ENCODE measurements at regions not wholly inside any gene's neighbourhood (a gene's known extent, or its start where the extent isn't known, plus 50 kb on each side); places are given as distances from the start of the nearest gene placed in this dataset.
"Not testable (repeated sequence)": the region's sequence is repeated elsewhere in the genome, so short reads cannot be mapped to it uniquely, and the experiment has no call there.

DNA sequence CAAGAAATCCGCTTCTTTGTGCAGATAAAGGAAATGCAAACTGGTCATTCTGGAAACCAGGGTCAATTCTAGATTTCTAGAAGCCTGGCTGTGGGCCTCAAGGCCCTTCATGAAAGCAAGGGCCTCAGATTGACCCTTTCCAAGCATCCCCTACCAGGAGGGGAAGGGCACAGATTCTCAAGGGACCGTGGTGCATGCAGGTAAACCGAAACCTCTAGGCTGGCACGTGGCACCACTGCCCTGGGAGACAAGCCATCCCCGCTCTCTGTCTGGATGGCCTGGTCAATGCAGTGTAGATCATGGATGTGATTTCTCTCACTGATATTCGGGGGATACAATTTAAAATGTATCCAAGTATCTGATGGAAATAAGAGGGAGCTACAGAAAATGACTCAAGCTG is 69.4 kb downstream of the TOMM20 start:
- no peak for DNase-seq (ENCODE audit: low read depth in 3 of 3)

DNA sequence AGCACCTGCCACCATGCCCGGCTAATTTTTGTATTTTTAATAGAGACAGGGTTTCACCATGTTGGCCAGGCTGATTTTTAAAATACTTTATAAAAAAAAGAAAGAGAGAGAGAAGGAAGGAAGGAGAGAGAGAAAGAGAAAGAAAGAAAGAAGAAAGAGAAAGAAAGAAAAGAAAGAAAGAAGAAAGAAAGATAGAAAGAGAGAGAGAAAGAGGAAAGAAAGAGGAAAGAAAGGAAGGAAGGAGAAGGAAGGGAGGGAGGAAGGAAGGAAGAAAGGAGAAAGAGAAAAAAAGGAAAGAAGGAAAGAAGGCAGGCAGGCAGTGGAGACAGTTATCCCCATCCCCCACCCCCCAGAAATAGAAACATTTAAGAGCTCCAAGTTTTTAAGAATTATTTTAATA is 69.9 kb downstream of the TOMM20 start:
- no peak for DNase-seq (ENCODE audit: low read depth in 3 of 3)

DNA sequence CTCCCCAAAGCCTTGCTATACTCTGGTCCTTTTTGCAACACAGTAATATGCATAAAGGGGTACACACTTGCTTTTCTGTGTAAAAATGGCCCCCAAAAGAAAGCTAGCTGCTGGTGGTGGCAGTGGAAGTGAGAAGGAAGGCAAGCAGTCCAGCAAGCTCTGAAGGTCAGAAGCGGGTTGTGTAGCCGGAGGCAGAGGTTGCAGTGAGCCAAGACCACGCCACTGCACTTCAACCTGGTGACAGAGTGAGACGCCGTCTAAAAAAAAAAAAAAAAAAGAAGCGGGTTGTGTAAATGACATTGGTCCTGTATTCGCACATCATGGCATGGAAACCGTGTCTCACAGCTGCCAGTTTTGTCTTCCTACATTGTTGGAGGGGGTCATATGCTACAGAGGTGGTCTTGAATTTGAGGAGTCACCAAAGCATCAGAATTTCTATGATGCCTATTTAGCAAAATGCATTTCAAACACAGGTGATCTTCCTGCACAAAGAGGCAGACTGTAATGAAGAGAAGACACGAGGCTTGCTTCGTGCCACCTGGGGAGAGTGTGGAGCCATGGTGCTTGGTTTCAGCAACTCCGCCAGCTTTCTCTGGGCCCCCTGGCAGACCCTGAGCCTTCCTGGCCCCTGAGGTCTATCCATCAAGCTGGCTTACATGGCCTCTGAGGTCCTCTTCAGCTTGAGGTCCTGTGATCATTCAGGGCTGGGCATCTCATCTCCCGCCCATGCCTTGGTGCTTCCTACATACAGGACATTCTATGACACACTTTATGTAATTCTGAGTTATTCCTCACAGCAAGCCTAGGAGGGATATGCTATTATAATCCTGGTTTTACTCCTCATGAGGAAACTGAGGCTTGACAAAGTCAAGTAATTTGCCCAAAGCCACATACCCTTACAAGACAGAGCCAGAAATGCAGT is 71.0 kb downstream of the TOMM20 start:
- no peak for DNase-seq (ENCODE audit: low read depth in 3 of 3)

DNA sequence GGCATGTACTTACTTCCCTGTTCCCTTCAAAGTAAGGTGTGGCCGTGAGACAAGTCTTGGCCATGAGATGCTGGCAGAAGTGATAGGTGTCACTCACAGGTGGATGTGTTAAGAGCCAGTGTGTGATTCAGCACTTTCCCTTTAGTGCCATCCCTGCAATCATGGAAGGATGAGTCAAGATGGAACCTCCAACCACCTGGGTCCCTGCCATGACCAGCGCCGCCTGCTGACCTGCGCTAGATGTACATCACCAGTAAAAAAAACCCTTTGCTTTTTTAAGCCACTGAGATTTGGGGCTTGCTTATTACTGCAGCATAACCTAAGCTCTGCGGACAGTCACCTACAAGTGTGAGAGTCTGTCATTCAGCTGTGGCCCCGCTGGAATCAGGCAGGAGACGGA is 71.7 kb downstream of the TOMM20 start:
- DNase-seq (ENCODE audit: low read depth in 3 of 3) = no peak

GRCh38 chr1:235054936-235055335 is 73.7 kb downstream of the TOMM20 start:
- DNase-seq (ENCODE audit: low read depth in 3 of 3) = no peak

DNA sequence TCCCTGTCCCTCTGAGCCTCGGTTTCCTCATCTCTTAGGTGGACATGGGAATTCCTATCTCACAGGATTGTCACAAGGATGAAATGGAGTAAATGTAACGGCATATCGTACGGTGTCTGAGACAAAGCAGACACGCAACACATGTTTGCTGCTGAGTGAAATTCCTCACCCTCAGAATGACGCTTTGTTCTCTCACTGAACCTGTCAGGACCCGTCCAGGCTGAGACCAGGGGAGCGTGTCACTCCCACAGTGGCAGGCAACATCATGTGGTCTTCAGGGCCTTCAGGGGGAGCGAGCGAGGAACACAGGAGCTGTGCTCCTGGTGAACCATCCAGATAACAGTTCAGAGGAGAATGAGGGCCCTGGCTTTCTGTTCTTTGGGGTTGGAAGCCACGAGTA is 74.2 kb downstream of the TOMM20 start:
- DNase-seq (ENCODE audit: low read depth in 3 of 3) = no peak

DNA sequence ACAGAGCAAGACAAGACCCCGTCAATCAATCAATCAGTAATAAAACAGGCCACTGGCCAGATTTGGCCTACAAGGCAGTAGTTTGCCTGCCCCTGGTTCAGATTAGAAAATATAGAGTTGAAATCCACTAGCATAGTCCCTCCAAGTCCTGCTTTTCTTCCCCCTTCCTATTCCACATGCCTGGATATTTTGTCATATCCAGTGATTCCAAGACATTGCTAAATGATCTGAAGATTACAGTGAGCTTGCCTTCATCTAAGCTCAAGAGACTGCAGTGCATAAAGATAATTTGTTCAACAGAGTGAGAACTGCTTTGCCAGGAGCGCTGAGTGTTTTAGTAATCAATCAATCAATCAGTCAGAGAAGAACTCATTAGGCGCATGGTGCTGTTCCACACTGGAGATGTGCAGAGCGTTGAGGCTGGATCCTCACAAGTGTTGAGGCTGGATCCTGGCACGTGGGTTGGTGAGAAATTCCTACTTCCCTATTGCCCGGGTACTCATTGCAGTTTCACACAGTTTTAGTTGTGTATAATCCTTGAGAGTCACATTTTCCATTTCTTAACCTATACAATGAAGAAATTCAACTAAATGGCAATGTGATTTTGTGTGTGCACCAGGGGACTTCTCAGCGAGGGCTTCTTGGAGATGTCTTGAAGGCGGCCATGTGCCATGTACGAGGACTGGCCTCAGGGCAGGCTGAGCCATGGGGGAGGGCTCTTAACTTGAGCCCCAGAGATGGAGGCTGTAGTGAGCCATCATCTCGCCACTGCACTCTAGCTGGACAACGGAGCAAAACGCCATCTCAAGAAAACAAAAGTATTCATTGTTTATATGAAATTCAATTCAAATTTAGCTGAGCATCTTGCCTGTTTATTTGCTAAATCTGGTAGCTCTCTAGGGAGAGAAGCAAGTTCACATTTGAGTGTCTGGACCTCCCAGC is 76.3 kb downstream of the TOMM20 start:
- DNase-seq (ENCODE audit: low read depth in 3 of 3) = no peak

DNA sequence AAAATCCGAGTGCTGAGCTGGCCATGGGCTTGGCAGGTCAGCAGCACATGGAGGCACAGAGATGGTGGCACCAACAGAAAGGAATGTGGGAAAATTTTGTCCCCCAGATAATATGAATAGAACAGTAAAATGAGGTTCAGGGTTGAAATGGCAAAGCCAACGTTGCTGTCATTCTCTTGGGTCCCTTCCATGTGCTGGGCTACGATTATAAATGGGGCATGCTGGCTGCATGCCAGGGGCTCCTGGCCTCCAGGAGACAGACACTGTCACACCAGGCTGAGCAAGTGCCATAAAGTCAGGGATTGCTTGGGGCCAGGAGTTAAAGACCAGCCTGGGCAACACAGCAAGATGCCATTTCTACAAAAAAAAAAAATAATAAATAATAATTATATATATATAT is 77.1 kb downstream of the TOMM20 start:
- DNase-seq (ENCODE audit: low read depth in 3 of 3) = no peak

DNA sequence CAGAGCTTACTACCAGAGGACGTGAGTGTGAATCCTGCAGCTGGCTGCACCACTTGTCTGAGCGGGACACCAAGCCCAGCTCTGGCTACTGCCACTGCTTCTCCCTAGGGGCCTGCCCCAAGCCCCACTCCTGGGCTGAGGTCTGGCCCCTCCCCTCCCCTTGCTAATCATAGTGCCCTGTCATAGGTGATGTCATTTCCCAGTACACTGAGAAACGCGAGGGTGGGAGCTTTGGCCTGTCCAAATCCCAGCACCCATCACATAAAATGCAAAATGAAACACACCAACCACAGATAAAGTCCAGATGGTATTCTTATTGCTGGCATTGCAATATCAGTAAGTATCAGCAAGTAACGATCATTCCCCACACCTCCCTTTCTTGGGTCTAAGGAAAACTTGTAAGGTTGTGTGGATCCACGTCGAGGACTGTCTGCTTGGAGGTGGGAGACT is 77.7 kb downstream of the TOMM20 start:
- DNase-seq (ENCODE audit: low read depth in 3 of 3) = no peak

GRCh38 chr1:235049716-235050378 is 78.8 kb downstream of the TOMM20 start:
- not testable (repeated sequence) for DNase-seq (ENCODE audit: low read depth in 3 of 3)

DNA sequence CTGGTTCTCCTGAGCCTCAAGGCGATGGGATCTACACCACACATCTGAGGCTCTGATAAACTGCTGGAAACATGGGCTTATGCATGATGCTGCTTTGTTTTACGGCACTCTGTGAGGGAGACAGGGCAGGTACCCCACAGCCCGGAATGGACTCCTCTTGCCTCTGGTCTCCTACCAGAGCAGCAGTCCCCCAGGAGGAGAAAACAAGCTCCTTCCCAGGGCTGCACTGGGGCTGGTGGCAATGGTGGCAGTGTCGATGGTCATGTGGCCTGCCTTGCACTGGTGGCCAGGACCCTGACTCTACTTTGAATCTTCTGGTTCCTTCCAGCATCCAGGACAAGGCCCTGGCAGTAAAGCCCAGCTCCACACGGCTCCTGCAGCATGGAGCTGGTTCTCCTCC is 79.4 kb downstream of the TOMM20 start:
- no peak for DNase-seq (ENCODE audit: low read depth in 3 of 3)

DNA sequence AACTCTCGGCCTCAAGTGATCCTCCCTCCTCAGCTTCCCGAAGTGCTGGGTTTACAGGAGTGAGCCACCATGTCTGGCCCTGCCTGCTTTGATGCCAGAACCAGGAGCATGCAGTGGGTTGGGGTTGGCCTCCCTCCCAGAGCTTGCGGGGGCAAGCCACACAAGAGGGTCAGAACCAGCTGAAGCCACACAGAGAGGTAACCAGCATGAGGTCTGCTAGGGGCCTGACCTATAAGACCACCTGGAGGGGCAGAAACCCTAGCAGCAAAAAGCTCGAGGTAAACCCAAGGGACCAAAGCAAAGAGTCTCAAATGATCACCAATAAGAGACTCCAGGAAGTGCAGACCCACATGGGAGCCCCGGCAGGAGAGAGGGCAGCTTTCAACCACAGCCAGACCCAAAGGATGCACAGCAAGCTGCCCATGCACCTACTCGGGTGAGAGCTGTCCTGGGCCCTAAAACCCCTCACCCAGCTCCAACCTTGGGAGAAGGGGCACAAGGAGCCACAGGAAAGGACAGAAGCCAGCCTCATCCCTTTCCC is 81.2 kb downstream of the TOMM20 start:
- no peak for DNase-seq (ENCODE audit: low read depth in 3 of 3)

DNA sequence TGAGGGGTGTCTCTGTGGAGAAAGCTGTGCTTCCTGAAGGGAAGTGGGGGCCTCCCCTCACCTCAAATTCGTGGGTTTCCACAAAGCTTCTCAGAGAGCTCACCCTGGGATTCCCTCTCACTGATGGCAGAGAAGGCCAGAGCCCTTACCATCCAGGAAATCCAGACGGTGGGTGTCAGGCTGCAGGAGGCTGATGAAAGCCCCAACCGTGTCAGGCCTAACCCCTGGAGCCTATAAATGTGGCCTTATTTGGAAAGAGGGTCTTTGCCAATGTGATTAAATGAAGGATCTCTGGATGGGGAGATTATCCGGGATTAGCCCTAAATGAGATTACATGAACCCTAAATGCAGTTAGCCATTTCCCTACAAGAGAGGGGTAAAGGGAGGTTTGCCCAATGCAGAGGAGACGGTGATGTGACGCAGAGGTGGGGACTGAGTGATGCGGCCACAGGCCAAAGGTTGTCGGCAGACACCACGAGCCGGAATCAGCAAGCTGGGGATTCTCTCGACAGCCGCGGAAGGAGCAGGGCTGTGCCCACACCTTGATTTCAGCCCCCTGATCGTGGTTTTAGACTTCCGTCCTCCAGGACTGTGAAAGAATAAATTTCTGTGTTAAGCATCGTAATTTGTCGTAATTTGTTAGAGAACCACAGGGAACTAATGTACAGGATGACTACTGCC is 82.6 kb downstream of the TOMM20 start:
- DNase-seq (ENCODE audit: low read depth in 3 of 3) = no peak

DNA sequence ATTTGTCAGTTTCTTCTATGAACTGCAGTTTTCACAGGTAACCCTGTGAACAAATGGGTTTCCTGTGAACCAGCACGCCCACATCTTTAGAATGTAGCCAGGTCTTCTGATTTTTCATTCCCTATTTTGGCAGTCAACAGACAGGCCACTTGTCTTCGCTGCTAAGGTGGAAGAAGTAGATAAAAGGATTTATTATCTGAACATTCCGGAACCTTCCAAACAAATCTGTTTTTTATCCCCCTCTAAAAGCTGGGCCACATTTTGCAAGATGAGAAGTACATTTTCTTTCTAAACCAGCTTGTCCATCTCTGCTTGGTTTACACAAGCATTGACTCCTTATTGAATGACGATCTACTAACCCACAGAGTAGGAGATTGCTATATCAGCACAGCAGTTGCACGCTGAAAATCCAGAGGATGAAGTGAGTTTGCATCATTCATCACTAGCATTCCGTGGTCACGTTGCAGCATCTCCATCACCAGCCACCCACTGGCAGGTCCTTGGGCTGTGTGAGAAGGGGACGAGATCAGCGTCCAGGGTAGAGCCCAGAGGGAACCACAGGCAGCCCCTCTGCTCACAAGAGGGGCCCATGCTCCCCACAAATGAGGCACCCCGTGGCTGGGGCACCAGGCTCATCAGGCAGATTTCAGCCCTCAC is 83.5 kb downstream of the TOMM20 start:
- no peak for DNase-seq (ENCODE audit: low read depth in 3 of 3)

DNA sequence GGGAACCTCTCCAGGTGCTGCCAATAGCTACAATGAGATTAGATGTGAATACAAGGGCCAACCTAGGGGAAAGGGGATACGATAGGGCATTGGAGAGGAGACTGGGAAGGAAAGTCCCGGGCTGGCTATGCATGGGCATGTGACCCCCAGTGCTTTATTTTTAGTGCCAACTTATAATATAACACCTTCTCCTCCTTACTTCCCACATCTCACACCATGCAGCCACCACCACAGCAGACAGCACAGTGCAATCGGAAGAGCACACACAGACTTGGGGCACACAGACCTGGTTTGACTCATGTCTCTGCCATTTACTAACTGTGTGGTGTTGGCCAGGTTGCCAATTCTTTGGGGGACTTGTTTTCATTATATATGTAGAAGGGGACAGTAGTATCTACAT is 85.4 kb downstream of the TOMM20 start:
- DNase-seq (ENCODE audit: low read depth in 3 of 3) = no peak

- DNase-seq (ENCODE audit: low read depth in 3 of 3) = no peak
These were observed 89.9 kb downstream of the TOMM20 start for GRCh38 chr1:235038701-235039100.

GRCh38 chr1:235035928-235036327 is 92.7 kb downstream of the TOMM20 start:
- DNase-seq (ENCODE audit: low read depth in 3 of 3) = no peak

DNA sequence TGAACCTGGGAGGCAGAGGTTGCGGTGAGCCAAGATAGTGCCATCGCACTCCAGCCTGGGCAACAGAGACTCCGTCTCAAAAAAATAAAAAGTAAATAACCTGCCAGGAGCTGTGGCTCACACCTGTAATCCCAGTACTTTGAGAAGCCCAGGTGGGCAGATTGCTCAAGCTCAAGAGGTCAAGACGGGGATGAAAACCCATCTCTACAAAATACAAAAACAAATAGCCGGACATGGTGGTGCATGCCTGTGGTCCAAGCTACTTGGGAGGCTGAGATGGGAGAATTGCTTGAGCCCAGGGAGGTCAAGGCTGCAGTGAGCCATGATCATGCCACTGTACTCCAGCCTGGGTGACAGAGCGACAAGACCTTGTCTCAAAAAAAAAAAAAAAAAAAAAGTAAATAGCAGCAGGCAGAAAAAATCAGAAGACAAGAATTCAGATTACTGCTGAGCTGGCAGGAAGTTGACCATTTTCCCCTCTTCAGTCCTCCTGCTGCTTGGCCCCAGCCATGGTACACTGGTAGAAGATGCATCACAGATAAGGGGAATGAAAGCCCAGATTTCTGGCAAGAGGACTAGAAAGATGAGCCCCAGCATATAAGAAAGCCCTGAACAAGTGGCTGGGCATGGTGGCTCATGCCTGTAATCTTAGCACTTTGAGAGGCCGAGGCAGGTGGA is 97.6 kb downstream of the TOMM20 start:
- no peak for DNase-seq (ENCODE audit: low read depth in 3 of 3)

GRCh38 chr1:235027862-235028250 is 100.8 kb downstream of the TOMM20 start:
- no peak for DNase-seq (ENCODE audit: low read depth in 3 of 3)

All from stimulated activated CD4-positive, alpha-beta T cell treated with anti-CD3 and anti-CD28 coated beads, TNF-alpha, amount 100 ng/mL, for 48 hours (primary cell).